AG04449 (cell line): ENCODE measurements at regions not wholly inside any gene's neighbourhood (a gene's known extent, or its start where the extent isn't known, plus 50 kb on each side); places are given as distances from the start of the nearest gene placed in this dataset.

Experiments
- CTCF ChIA-PET: fragments of 350-600 bp; formaldehyde crosslinking; extraction: SDS; loops from one replicate; lab custom pipeline; 2021; ENCODE audit warnings: antibody characterized with exemption; lab: Yijun Ruan, JAX
- POLR2A ChIA-PET: fragments of 400-600, 350-600 bp; formaldehyde crosslinking; extraction: SDS; loops from one replicate; lab custom pipeline; 2020; ENCODE audit warnings: antibody characterized with exemption, inconsistent platforms; lab: Yijun Ruan, JAX
- DNase-seq: peaks from one replicate; pipeline ENCODE4 v3.0.0-alpha.2; 2010; ENCODE audit warnings: low read depth, low spot score
- H3K4me3 ChIP-seq: 2 replicates; pipeline ENCODE4 v1.5.1; 2011; ENCODE audit warnings: low read depth, mild to moderate bottlenecking, control low read depth, low read length
- TF ChIP-seq, protein P1 (sequence below): IDR thresholded peaks from one replicate; pipeline ENCODE4 v1.5.1; 2011; ENCODE audit warnings: mild to moderate bottlenecking, moderate library complexity, low read length, control low read depth, inconsistent platforms; ENCODE audit not compliant: insufficient read depth; ENCODE audit errors: missing control alignments

DNA sequence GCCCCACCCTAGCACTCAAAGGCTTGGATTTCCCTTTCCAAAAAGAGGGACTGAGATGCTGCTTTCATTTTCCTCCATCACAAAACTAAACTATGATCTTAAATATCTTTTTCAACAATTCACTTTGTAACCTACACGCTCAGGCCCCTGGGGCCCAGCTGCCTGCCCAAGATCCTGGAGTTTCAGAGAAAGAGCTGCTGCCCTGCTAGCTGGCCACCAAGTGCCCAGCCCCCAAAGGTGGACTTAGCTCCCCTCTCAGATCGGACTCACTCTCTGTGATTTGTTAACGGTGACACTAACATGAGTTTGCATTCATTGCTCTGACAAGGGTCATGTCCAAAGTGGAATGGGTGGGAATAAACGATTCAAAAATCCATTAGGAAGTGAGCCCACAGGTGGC is 119.6 kb upstream of the SMAD3 start:
- no peak overlapping the region for H3K4me3 ChIP-seq

DNA sequence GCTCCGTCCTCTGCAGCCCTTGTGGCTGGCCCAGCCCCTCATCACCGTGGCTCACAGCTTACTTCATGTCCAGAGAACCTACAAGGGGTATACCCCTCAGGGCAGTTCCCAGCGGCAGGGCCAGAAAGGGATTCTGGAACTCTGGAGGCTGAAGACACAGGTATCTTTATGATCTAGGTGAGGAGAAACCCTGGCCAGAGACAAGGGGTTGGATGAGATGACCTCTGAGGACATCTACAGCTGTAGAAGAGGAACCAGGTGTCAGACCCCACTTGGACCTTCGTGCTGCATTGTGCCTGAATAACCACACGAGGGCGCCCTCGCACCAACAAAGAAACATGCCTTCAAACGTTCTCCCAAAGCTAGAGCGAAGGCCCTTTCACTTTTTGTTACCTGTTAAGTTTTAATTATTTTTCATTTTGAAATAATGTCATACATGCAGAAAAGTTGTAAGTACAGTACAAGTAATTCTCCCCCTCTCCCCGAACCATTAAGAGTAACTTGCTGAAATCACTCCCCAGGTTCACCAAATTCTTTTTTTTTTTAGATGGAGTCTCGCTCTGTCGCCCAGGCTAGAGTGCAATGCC is 118.7 kb upstream of the SMAD3 start:
- TF ChIP-seq, protein P1, sequence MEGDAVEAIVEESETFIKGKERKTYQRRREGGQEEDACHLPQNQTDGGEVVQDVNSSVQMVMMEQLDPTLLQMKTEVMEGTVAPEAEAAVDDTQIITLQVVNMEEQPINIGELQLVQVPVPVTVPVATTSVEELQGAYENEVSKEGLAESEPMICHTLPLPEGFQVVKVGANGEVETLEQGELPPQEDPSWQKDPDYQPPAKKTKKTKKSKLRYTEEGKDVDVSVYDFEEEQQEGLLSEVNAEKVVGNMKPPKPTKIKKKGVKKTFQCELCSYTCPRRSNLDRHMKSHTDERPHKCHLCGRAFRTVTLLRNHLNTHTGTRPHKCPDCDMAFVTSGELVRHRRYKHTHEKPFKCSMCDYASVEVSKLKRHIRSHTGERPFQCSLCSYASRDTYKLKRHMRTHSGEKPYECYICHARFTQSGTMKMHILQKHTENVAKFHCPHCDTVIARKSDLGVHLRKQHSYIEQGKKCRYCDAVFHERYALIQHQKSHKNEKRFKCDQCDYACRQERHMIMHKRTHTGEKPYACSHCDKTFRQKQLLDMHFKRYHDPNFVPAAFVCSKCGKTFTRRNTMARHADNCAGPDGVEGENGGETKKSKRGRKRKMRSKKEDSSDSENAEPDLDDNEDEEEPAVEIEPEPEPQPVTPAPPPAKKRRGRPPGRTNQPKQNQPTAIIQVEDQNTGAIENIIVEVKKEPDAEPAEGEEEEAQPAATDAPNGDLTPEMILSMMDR = peak; percentile 83
- POLR2A ChIA-PET = no interaction called here
- CTCF ChIA-PET = interaction anchor here (0.6 to 8.3 kb wide), 60 partner anchors 8 to 890 kb away, joined by 3 to 91 read pairs (median 5); partner anchors contain the start of gene SMAD3
- no peak for DNase-seq
- no peak overlapping the region for H3K4me3 ChIP-seq

More for the DNA sequence above, 119.6 kb upstream of the SMAD3 start:
- CTCF ChIA-PET = interaction anchor here (0.7 to 8.3 kb wide), 47 partner anchors 8 to 890 kb away, joined by 3 to 91 read pairs (median 5); partner anchors contain the start of gene SMAD3
- POLR2A ChIA-PET = interaction anchor here (0.6 kb wide), 1 partner anchor 198 kb away, joined by 3 read pairs; no protein-coding TSS in a partner anchor
- TF ChIP-seq, protein P1 = no peak
- no peak for DNase-seq

DNA sequence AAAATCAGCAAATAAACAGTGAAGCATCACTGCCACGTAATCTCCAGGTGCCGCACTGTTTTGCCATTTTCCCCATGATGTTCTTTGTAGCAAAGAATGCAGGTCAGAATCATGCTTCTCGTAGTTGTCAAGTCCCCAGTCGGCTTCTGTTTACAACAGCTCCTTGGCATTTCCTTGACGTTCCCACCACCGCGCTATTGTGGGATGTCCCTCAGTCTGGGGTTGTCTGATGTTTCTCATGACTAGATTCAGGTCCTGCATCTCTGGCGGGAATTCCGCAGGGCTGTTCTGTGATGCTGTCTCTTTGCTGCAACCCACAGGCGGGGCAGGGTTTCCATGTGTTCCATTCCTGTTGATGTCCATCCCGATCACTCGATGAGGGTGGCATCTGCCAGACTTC is 117.9 kb upstream of the SMAD3 start:
- ChIA-PET POLR2A (no interaction called here), CTCF (interaction anchor here (0.9 to 8.3 kb wide), 21 partner anchors 11 to 889 kb away, joined by 3 to 91 read pairs (median 6); partner anchors contain the start of gene SMAD3)
- TF ChIP-seq, protein P1 = no peak
- DNase-seq = no peak
- H3K4me3 ChIP-seq = no peak overlapping the region

DNA sequence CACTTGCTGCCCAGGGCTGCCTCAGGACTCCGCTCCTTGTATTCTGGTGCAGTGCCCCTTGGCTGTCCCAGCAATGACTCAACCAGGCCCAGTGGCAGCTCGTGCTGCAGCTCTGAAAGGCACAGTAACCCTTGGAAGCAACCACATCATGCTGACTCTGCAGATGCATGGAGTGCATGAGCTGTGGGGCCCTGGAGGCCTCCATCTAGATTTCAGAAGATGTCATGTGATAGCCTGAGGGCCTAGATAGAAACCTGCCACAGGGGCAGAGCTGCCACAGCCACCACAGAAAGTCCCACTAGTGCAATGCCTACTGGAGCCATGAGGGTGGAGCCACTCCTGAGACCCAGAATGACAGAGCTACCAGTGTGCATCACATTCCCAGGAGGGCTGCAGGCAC is 117.1 kb upstream of the SMAD3 start:
- TF ChIP-seq, protein P1 = no peak
- H3K4me3 ChIP-seq = no peak overlapping the region
- ChIA-PET CTCF (interaction anchor here (0.7 to 8.3 kb wide), 13 partner anchors 37 to 888 kb away, joined by 3 to 91 read pairs (median 5); partner anchors contain the start of gene SMAD3), POLR2A (no interaction called here)
- no peak for DNase-seq

DNA sequence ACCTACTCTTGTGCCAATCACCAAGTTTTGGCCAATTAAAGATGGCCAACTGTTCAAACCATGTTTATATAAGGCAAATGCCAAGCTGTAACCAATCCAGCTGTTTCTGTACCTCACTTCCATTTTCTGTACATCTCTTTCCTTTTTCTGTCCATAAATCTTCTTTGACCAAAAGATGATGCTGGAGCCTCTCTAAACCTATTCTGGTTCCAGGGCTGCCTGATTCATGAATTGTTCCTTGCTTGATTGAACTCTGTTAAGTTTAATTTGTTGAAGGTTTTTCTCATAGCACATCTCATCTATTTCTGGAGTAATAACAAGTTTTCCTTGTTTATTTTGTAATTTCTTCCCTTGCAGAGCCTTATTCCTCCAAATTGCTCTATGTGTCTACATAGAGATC is 115.3 kb upstream of the SMAD3 start:
- CTCF ChIA-PET = interaction anchor here (1.7 to 8.3 kb wide), 2 partner anchors 355 to 483 kb away, joined by 5 to 91 read pairs; no protein-coding TSS in a partner anchor
- no peak overlapping the region for H3K4me3 ChIP-seq
- TF ChIP-seq, protein P1 = no peak
- POLR2A ChIA-PET = no interaction called here
- no peak for DNase-seq

DNA sequence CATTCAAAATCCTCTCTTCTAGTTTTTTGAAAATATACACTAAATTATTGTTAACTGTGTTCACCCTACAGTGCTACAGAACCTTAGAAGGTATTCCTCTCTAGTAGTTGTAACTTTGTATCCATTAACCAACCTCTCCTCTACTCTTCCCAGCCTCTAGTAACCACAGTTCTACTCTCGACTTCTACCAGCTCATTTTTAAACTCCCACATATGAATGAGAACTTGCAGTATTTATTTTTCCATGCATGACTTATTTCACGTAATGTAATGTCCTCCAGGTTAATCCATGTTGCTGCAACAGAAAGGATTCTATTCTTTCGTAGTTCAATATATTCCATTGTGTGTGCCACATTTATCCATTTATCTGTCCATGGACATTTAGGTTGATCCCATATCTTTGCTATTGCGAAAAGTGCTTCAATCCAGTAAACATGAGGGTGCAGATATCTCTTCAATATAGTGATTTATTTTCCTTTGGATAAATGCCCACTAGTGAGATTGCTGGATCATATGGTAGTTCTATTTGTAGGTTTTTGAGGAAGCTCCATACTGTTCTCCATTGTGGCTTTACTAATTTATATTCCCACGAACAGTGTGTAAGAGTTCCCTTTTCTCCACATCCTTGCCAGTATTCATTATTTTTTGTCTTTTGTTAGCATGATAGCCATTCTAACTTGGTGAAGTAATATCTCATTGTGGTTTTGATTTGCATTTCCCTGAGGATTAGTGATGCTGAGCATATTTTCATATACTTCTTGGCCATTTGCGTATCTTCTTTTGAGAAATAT is 113.7 kb upstream of the SMAD3 start:
- ChIA-PET POLR2A (no interaction called here), CTCF (no interaction called here)
- DNase-seq = no peak
- H3K4me3 ChIP-seq = no peak overlapping the region
- TF ChIP-seq, protein P1 = no peak
